ACC112 (cell line): ENCODE measurements at regions not wholly inside any gene's neighbourhood (a gene's known extent, or its start where the extent isn't known, plus 50 kb on each side); places are given as distances from the start of the nearest gene placed in this dataset.

Source experiments
- H2AFZ ChIP-seq: fragments of 200-600 bp; sonication (generic); one replicate; pipeline ENCODE4 v1.6.0; 2017; ENCODE audit warnings: antibody characterized with exemption, low read length; ENCODE audit not compliant: unreplicated experiment
- H3K27ac ChIP-seq: fragments of 200-600 bp; sonication (generic); 2 replicates; pipeline ENCODE4 v1.5.1; 2014; ENCODE audit warnings: low read depth, mild to moderate bottlenecking, antibody characterized with exemption, low read length, moderate library complexity
- H3K27me3 ChIP-seq: fragments of 200-600 bp; sonication (generic); 2 replicates; pipeline ENCODE4 v1.6.1; 2014; ENCODE audit warnings: mild to moderate bottlenecking, antibody characterized with exemption, low read length, moderate library complexity, mixed read lengths; ENCODE audit not compliant: insufficient read depth
- H3K36me3 ChIP-seq: fragments of 200-600 bp; sonication (generic); 2 replicates; pipeline ENCODE4 v1.6.1; 2016; ENCODE audit warnings: mild to moderate bottlenecking, antibody characterized with exemption, low read length, moderate library complexity, mixed read lengths; ENCODE audit not compliant: insufficient read depth
- H3K4me1 ChIP-seq: fragments of 200-600 bp; sonication (generic); one replicate; pipeline ENCODE4 v1.6.1; 2016; ENCODE audit warnings: low read length, mixed read lengths; ENCODE audit not compliant: insufficient read depth, unreplicated experiment, control insufficient read depth
- H3K4me3 ChIP-seq: fragments of 200-600 bp; sonication (generic); 2 replicates; pipeline ENCODE4 v1.5.1; 2014; ENCODE audit warnings: mild to moderate bottlenecking, low read depth, low read length
- H3K79me2 ChIP-seq: fragments of 200-600 bp; sonication (generic); one replicate; pipeline ENCODE4 v1.6.0; 2016; ENCODE audit warnings: low read length; ENCODE audit not compliant: control insufficient read depth, unreplicated experiment, insufficient read depth

DNA sequence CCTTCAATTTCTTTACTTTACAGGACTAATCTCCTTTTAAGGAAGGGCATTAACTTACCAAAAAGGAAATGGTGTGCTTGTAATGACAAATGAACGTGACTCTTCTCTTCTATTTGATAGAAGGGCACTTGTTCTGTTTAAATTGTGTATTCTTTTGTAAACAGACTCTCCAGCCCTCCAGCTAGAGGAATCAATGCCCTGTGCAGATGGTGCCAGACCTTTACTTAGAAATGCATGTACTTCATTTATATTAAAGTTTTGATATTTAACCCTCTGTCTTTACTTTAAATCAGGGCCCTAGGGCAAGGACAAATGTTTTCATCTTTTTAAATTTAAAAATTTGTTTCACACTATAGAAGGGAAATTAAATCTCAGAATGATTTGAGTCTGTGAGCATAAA, 355.1 kb downstream of the GBE1 start:
- no peak overlapping the region for H3K4me3 ChIP-seq
- H3K79me2 ChIP-seq = no peaks in the 10 kb centered on the region
- no peak overlapping the region for H2AFZ ChIP-seq
- H3K27me3 ChIP-seq = no peaks in the 10 kb centered on the region
- H3K27ac ChIP-seq = no peak overlapping the region
- no peaks in the 10 kb centered on the region for H3K4me1 ChIP-seq
- no peaks in the 10 kb centered on the region for H3K36me3 ChIP-seq

- no peaks in the 10 kb centered on the region for H3K36me3 ChIP-seq
- H3K27me3 ChIP-seq = no peaks in the 10 kb centered on the region
- no peaks in the 10 kb centered on the region for H3K4me1 ChIP-seq
- H2AFZ ChIP-seq = no peak overlapping the region
- no peak overlapping the region for H3K4me3 ChIP-seq
- H3K79me2 ChIP-seq = no peaks in the 10 kb centered on the region
- no peak overlapping the region for H3K27ac ChIP-seq
Observed at GRCh38 chr3:81395739-81396513, 365.5 kb downstream of the GBE1 start.

DNA sequence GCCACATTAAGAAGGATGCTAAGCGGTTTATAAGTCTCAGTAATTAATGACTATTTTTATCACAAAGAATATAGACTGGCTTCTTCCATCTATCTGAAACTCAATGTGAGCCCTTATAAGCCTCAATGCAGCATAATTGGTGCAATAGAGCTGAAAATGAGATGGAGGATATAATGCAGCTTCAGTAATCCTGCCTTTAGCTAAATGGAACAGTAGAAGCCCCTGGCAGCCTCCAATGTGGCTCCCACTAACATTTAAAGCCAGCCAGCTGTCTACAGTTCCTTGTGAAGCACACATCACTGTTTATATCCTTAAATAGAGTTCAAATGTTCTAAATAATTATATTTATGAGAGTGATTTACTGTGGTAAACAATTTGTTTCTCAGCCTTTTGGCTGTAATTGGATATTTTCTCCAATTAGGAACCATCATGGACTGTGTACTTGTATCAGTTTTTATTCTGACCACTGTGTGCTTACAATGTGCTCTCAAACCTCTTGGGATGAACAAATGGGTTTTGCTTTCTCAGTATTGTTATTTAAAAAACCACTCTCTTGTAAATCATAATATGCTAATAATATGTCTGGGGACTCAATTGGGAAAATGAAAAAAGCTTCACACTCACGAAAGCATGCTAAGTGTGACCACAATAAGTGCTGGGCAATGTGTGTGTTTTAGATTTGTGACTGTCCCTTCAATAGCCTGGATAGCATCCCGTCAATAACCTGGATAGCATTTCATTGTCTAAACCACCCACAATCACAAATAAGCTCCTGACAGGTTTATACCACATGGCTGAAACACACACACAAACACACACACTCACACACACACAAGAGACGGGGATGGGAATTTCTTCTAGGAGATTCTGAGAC, 366.6 kb downstream of the GBE1 start:
- Histone ChIP-seq H3K4me1 (no peaks in the 10 kb centered on the region), H3K79me2 (no peaks in the 10 kb centered on the region), H3K4me3 (no peak overlapping the region), H3K27me3 (no peaks in the 10 kb centered on the region), H3K36me3 (no peaks in the 10 kb centered on the region), H3K27ac (no peak overlapping the region), H2AFZ (no peak overlapping the region)

- Histone ChIP-seq H3K4me1 (no peaks in the 10 kb centered on the region), H3K36me3 (no peaks in the 10 kb centered on the region), H3K79me2 (no peaks in the 10 kb centered on the region), H3K27ac (no peak overlapping the region), H2AFZ (no peak overlapping the region), H3K4me3 (no peak overlapping the region), H3K27me3 (no peaks in the 10 kb centered on the region)
Observed at GRCh38 chr3:81393251-81393650, 368.2 kb downstream of the GBE1 start.

- no peaks in the 10 kb centered on the region for H3K36me3 ChIP-seq
- H3K79me2 ChIP-seq = no peaks in the 10 kb centered on the region
- no peaks in the 10 kb centered on the region for H3K27me3 ChIP-seq
- H2AFZ ChIP-seq = no peak overlapping the region
- H3K4me1 ChIP-seq = no peaks in the 10 kb centered on the region
- H3K4me3 ChIP-seq = no peak overlapping the region
- no peak overlapping the region for H3K27ac ChIP-seq
Observed at GRCh38 chr3:81390796-81391195, 370.6 kb downstream of the GBE1 start.

DNA sequence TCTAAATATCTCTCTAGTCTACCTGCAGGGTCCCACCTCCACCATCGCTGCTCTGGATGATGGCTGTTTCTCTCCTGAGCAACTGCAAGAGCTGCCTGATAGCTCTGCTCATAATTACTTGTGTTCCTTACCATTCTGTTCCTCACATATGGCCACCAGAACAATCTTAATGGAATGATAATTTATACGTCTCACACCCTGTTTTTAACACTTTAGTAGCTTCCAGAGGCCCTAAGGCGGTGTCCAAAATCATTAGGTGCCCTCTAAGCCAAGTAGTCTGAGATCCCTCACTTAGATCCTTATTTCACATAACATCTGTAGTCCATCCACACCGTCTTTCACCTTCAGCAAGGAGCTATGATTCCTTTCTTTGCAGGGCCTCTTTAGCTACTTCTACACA, 373.3 kb downstream of the GBE1 start:
- Histone ChIP-seq H3K27ac (no peak overlapping the region), H3K4me1 (no peaks in the 10 kb centered on the region), H3K79me2 (no peaks in the 10 kb centered on the region), H3K4me3 (no peak overlapping the region), H2AFZ (no peak overlapping the region), H3K36me3 (no peaks in the 10 kb centered on the region), H3K27me3 (no peaks in the 10 kb centered on the region)

GRCh38 chr3:81382470-81382869, 379.0 kb downstream of the GBE1 start:
- H3K27me3 ChIP-seq = no peaks in the 10 kb centered on the region
- H2AFZ ChIP-seq = no peak overlapping the region
- H3K79me2 ChIP-seq = no peaks in the 10 kb centered on the region
- H3K27ac ChIP-seq = no peak overlapping the region
- H3K4me1 ChIP-seq = no peaks in the 10 kb centered on the region
- no peak overlapping the region for H3K4me3 ChIP-seq
- H3K36me3 ChIP-seq = no peaks in the 10 kb centered on the region

GRCh38 chr3:81380234-81380633, 381.2 kb downstream of the GBE1 start:
- Histone ChIP-seq H3K4me3 (no peak overlapping the region), H3K79me2 (no peaks in the 10 kb centered on the region), H3K27me3 (no peaks in the 10 kb centered on the region), H3K27ac (no peak overlapping the region), H3K36me3 (no peaks in the 10 kb centered on the region), H3K4me1 (no peaks in the 10 kb centered on the region), H2AFZ (no peak overlapping the region)

DNA sequence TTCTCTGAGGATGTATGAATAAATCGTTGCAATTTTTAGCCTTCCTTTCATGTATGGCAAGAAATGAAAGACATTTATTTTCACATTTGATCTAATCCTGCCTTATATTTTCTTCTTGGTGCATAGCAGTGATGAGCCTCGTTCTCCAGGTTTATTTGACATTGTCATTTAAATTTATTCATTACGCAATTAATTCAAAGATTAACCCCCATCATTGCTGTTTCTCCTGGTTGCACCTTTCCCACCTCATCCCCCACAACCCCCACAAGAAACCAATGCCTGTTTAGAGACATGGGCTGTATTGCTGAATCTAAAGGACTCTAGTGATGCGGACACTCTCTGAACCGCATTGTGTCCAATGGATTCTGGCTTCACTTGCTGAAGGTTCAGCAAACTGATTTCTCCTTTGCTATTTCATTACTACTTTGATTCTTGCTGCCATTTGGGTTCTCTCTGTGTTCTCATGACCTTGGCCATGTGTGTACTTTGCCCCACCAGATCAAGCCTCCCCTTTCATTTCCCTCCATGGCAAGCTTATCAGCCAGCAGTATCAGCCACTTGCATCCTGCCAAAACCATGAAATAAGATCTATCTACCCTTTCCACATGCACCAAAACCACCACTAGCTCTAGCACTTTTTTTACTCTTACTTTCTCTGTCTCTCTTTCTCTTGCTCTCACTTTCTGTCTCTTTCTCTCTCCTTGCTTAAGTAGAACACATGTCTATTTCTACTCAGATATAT, 382.7 kb downstream of the GBE1 start:
- no peak overlapping the region for H2AFZ ChIP-seq
- no peaks in the 10 kb centered on the region for H3K36me3 ChIP-seq
- 0 out of 2 replicates have a peak, but pooled peaks cover 5% of the 10 kb centered on the region for H3K27me3 ChIP-seq
- H3K27ac ChIP-seq = no peak overlapping the region
- no peaks in the 10 kb centered on the region for H3K4me1 ChIP-seq
- no peaks in the 10 kb centered on the region for H3K79me2 ChIP-seq
- no peak overlapping the region for H3K4me3 ChIP-seq

DNA sequence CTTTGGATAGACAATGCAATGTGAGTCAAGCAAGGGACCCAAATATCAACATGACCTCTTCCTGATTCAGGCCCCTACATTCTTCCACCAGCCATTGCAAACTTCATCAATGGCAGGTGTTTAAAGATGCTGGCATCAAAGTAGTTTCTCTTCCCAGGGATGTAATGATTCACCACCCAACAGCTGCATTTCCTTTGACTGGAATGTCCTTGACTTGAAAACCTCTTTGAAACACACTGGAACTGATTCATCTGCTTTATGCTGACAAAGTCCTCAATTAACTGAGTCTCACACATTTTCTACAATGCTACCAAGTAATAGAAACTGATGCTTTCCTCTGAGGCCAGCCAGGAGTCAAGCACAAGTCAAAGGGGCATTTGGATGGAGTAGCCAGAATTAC, 385.5 kb downstream of the GBE1 start:
- no peak overlapping the region for H2AFZ ChIP-seq

More for the DNA sequence above, 385.5 kb downstream of the GBE1 start:
- H3K27me3 ChIP-seq = 0 out of 2 replicates have a peak, but pooled peaks cover 5% of the 10 kb centered on the region
- no peaks in the 10 kb centered on the region for H3K79me2 ChIP-seq
- H3K4me3 ChIP-seq = no peak overlapping the region
- H3K36me3 ChIP-seq = no peaks in the 10 kb centered on the region
- no peak overlapping the region for H3K27ac ChIP-seq
- H3K4me1 ChIP-seq = no peaks in the 10 kb centered on the region
